Peyer's patch (tissue), 4 donors: ENCODE measurements at regions not wholly inside any gene's neighbourhood (a gene's known extent, or its start where the extent isn't known, plus 50 kb on each side); places are given as distances from the start of the nearest gene placed in this dataset.

Experiments used
- DNase-seq, 3 donors: peaks; one replicate each; pipeline ENCODE4 v3.0.0-alpha.2; 2017 to 2019
- H3K27ac ChIP-seq, 4 donors: fragments of 200-600 bp; sonication (generic); one replicate each; pipeline ENCODE4 v1.5.1; 2016 to 2019
- H3K27me3 ChIP-seq, 2 donors: fragments of 200-600 bp; sonication (generic); one replicate each; pipeline ENCODE4 v1.5.1; 2019
- H3K36me3 ChIP-seq, 3 donors: fragments of 200-600 bp; sonication (generic); one replicate each; pipeline ENCODE4 v1.5.1; 2016 to 2019
- H3K4me1 ChIP-seq, 4 donors: fragments of 200-600 bp; sonication (generic); one replicate each; pipeline ENCODE4 v1.5.1; 2016 to 2019
- H3K4me3 ChIP-seq, 4 donors: fragments of 200-600 bp; sonication (generic); 1 replicate in 3 of 4; 2 replicates in 1 of 4; pipeline ENCODE4 v1.5.1; 2016 to 2019; ENCODE audit warnings: mild to moderate bottlenecking in 1 of 4
- H3K9me3 ChIP-seq, 4 donors: fragments of 200-600 bp; sonication (generic); one replicate each; pipeline ENCODE4 v1.5.1; 2016 to 2019; ENCODE audit warnings: mild to moderate bottlenecking in 1 of 4
- POLR2A ChIP-seq, 2 donors: fragments of 450-650 bp; IDR thresholded peaks; one replicate each; pipeline ENCODE4 v1.5.1; 2017; ENCODE audit warnings: antibody characterized with exemption in 2 of 2, mild to moderate bottlenecking in 2 of 2, moderate library complexity in 2 of 2
- TF ChIP-seq, protein P1 (sequence below), 6 experiments: fragments of 450-650 bp in 4 of 6; fragments of 200-600 bp in 2 of 6; sonication (generic) in 1 of 6; IDR thresholded peaks; one replicate each; pipeline ENCODE4 v1.5.1; 2017 to 2019; ENCODE audit warnings: antibody characterized with exemption in 6 of 6, mild to moderate bottlenecking in 3 of 6, moderate library complexity in 1 of 6

DNA sequence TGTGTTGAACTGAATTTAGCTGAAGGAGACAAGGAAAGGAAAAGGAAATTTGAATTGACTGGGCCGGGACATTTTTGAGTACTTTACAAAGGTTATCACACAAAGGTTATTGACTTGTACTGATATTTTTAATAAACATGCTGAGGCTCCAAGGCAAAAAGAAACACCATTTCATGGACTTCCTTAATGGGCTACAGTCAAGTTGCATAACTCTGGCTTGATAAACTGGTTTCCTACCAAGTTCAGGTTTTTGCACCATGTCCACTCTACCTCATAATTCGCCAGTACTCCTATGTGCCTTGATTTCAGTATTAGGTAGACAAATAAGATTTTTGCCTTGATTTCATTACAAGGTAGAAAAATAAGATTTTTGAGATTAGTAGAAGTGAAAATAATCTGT, 65.8 kb upstream of the FUT9 start:
- DNase-seq = no peak
- no peaks in the 10 kb centered on the region for H3K4me1 ChIP-seq
- no peaks in the 10 kb centered on the region for H3K27me3 ChIP-seq
- no peak overlapping the region for H3K4me3 ChIP-seq
- H3K36me3 ChIP-seq = no peaks in the 10 kb centered on the region
- TF ChIP-seq POLR2A (IDR thresholded peaks at IDR 0.05) = no peak
- TF ChIP-seq, protein P1, sequence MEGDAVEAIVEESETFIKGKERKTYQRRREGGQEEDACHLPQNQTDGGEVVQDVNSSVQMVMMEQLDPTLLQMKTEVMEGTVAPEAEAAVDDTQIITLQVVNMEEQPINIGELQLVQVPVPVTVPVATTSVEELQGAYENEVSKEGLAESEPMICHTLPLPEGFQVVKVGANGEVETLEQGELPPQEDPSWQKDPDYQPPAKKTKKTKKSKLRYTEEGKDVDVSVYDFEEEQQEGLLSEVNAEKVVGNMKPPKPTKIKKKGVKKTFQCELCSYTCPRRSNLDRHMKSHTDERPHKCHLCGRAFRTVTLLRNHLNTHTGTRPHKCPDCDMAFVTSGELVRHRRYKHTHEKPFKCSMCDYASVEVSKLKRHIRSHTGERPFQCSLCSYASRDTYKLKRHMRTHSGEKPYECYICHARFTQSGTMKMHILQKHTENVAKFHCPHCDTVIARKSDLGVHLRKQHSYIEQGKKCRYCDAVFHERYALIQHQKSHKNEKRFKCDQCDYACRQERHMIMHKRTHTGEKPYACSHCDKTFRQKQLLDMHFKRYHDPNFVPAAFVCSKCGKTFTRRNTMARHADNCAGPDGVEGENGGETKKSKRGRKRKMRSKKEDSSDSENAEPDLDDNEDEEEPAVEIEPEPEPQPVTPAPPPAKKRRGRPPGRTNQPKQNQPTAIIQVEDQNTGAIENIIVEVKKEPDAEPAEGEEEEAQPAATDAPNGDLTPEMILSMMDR (IDR thresholded peaks at IDR 0.05) = no peak
- H3K27ac ChIP-seq = no peak overlapping the region
- H3K9me3 ChIP-seq = no peaks in the 10 kb centered on the region

DNA sequence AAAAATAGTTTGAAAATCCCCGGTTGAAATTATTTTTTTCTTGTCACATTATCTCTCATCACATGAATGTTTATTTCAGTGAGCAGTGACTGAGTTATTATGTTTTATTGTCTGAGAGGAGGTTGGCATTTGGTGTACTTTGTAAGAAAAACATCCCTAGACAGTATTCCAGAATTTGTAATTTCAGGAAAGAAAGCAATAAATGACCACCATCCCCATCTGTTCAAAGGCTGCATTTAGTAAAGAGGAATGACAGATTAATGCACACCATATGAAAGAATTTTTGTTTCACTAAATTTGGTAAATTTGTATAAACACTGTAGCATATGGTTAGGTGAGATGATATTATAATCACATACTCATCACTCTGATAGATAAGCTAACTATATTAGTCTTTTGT, 57.1 kb upstream of the FUT9 start:
- TF ChIP-seq, protein P1 (IDR thresholded peaks at IDR 0.05) = no peak
- no peaks in the 10 kb centered on the region for H3K36me3 ChIP-seq
- DNase-seq = no peak
- H3K4me3 ChIP-seq = no peak overlapping the region
- H3K27me3 ChIP-seq = no peaks in the 10 kb centered on the region
- H3K27ac ChIP-seq = no peak overlapping the region
- H3K4me1 ChIP-seq = no peaks in the 10 kb centered on the region
- no peaks in the 10 kb centered on the region for H3K9me3 ChIP-seq

DNA sequence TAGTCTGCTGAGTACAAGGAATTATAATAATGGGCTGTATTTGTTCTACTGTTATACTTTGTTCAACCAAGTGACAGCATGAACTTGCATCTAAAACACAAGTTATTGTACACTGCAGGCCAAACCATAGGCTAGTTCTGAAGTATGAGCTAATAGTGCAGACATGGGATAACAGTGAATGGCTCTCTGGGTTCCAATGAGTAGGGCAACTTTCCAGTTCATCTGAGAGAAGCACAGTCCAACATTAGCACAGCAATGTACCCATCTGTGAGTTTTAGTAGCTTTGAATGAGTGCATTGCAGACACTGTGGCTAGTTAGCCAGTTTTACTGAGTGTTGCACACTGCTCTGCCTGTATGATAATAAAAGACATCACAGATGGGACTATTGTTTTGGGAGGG, 56.5 kb upstream of the FUT9 start:
- TF ChIP-seq POLR2A (IDR thresholded peaks at IDR 0.05) = no peak
- TF ChIP-seq, protein P1 (IDR thresholded peaks at IDR 0.05) = no peak
- Histone ChIP-seq H3K4me1 (no peaks in the 10 kb centered on the region), H3K36me3 (no peaks in the 10 kb centered on the region), H3K9me3 (no peaks in the 10 kb centered on the region), H3K4me3 (no peak overlapping the region), H3K27me3 (no peaks in the 10 kb centered on the region), H3K27ac (no peak overlapping the region)
- no peak for DNase-seq
